SU-DHL-6 (cell line): ENCODE measurements at regions not wholly inside any gene's neighbourhood (a gene's known extent, or its start where the extent isn't known, plus 50 kb on each side); places are given as distances from the start of the nearest gene placed in this dataset.

ENCODE experiments used
- H2AFZ ChIP-seq: fragments of 200-600 bp; sonication (generic); 2 replicates; pipeline ENCODE4 v1.6.1; 2014; ENCODE audit warnings: low read depth, mild to moderate bottlenecking, moderate library complexity, mixed read lengths, antibody characterized with exemption, low read length; ENCODE audit not compliant: severe bottlenecking
- H3F3A ChIP-seq: fragments of 200-600 bp; shearing (Covaris generic); 2 replicates; pipeline ENCODE4 v1.6.0; 2016; ENCODE audit warnings: antibody characterized with exemption, mild to moderate bottlenecking; ENCODE audit not compliant: insufficient read depth
- H3K27ac ChIP-seq: fragments of 200-600 bp; sonication (generic); 2 replicates; pipeline ENCODE4 v1.5.1; 2016; ENCODE audit warnings: low read depth, mild to moderate bottlenecking, low read length, moderate library complexity, mixed read lengths
- H3K27me3 ChIP-seq: fragments of 200-600 bp; sonication (generic), shearing (Covaris generic); 2 replicates; pipeline ENCODE4 v1.6.0; 2014; ENCODE audit warnings: mild to moderate bottlenecking, low read length
- H3K36me3 ChIP-seq: fragments of 200-600 bp; sonication (generic); 2 replicates; pipeline ENCODE4 v1.6.1; 2014; ENCODE audit warnings: mild to moderate bottlenecking, low read length, mixed read lengths
- H3K4me2 ChIP-seq: fragments of 300-600, 200-600 bp; shearing (Covaris generic), sonication (generic); 2 replicates; pipeline ENCODE4 v1.6.0; 2014; ENCODE audit warnings: low read length, low read depth, mild to moderate bottlenecking; ENCODE audit not compliant: poor library complexity, severe bottlenecking
- H3K4me3 ChIP-seq: fragments of 200-600 bp; sonication (generic); 2 replicates; pipeline ENCODE4 v1.5.1; 2014; ENCODE audit warnings: antibody characterized with exemption, low read length, mild to moderate bottlenecking, mixed read lengths; ENCODE audit not compliant: insufficient read depth, poor library complexity, severe bottlenecking
- H3K79me2 ChIP-seq: fragments of 200-600 bp; sonication (generic); 2 replicates; pipeline ENCODE4 v1.6.1; 2014; ENCODE audit warnings: mild to moderate bottlenecking, low read length, moderate library complexity; ENCODE audit not compliant: insufficient read depth
- H3K9ac ChIP-seq: fragments of 200-600 bp; sonication (generic); 2 replicates; pipeline ENCODE4 v1.7.0; 2014; ENCODE audit warnings: mild to moderate bottlenecking, low read length
- H3K9me2 ChIP-seq: fragments of 200-600 bp; sonication (generic); replicated peaks from 2 replicates; pipeline ENCODE4 v1.6.1; 2014; ENCODE audit warnings: low read length; ENCODE audit not compliant: insufficient read depth
- H3K9me3 ChIP-seq: fragments of 200-600 bp; sonication (generic); 2 replicates; pipeline ENCODE4 v1.6.1; 2014; ENCODE audit warnings: low read length, mixed read lengths; ENCODE audit not compliant: insufficient read depth
- H4K20me1 ChIP-seq: fragments of 200-600 bp; sonication (generic); 2 replicates; pipeline ENCODE4 v1.6.1; 2014; ENCODE audit warnings: low read depth, mild to moderate bottlenecking, antibody characterized with exemption, low read length, moderate library complexity, mixed read lengths
- CTCF ChIP-seq: fragments of 200-600 bp; sonication (generic); IDR thresholded peaks from one replicate; pipeline ENCODE4 v1.5.1; 2017; ENCODE audit warnings: antibody characterized with exemption, mild to moderate bottlenecking, low read length, moderate library complexity; ENCODE audit not compliant: insufficient read depth, poor library complexity, severe bottlenecking
- EZH2phosphoT487 ChIP-seq: fragments of 200-600 bp; sonication (generic), shearing (Covaris generic); conservative IDR thresholded peaks from 2 replicates; pipeline ENCODE4 v1.6.1; 2018; ENCODE audit warnings: mild to moderate bottlenecking, antibody characterized with exemption, low read length, moderate library complexity, mixed read lengths

DNA sequence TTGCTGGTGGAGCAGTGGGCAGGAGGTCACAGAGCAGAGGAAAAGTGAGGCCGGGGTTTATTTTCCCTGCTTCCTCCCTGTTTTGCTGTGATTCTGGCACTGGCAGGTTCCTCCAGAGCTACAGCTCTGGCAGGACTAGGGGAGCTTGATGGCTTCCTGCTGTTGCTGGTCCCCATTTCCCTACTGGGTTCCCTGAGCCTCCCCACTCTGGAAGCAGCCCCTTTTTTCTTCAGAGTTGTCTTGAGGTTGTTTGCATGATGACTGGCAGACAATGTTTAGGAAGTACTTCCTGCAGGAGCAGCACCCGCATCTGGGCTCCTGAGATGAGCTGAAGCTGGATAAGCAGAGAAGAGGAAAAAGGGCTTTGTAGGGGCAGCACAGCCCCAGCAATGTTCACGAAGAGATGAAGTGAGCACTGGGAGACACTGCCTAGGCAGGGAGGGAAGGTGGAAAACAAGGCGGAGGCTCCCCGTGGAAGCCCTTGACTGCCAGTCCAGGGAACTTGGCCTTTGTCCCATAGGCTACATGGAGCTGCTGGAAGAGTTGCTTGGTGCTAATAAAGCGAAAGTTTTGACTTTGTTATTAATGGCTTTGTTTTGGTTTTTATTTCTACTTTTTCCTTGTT, 126.9 kb downstream of the SLC38A6 start:
- no peak overlapping the region for H3K9ac ChIP-seq
- H3K27me3 ChIP-seq = no peaks in the 10 kb centered on the region
- no peak overlapping the region for H2AFZ ChIP-seq
- H3F3A ChIP-seq = no peaks in the 10 kb centered on the region
- no peaks in the 10 kb centered on the region for H3K36me3 ChIP-seq
- TF ChIP-seq CTCF (no peak), EZH2phosphoT487 (no peak)
- no peak overlapping the region for H3K27ac ChIP-seq
- no peak overlapping the region for H3K4me2 ChIP-seq
- no peaks in the 10 kb centered on the region for H3K9me3 ChIP-seq
- no peaks in the 10 kb centered on the region for H3K9me2 ChIP-seq
- H4K20me1 ChIP-seq = no peaks in the 10 kb centered on the region
- no peaks in the 10 kb centered on the region for H3K79me2 ChIP-seq
- H3K4me3 ChIP-seq = no peak overlapping the region

GRCh38 chr14:61106959-61107641, 126.1 kb downstream of the SLC38A6 start:
- H2AFZ ChIP-seq = no peak overlapping the region
- H3K79me2 ChIP-seq = no peaks in the 10 kb centered on the region
- no peaks in the 10 kb centered on the region for H3K36me3 ChIP-seq
- no peak overlapping the region for H3K4me3 ChIP-seq
- no peak overlapping the region for H3K9ac ChIP-seq
- H3K9me2 ChIP-seq = no peaks in the 10 kb centered on the region
- no peaks in the 10 kb centered on the region for H3F3A ChIP-seq
- H3K27ac ChIP-seq = no peak overlapping the region
- no peak overlapping the region for H3K4me2 ChIP-seq
- no peaks in the 10 kb centered on the region for H4K20me1 ChIP-seq
- TF ChIP-seq EZH2phosphoT487 = no peak
- TF ChIP-seq CTCF = no peak
- no peaks in the 10 kb centered on the region for H3K9me3 ChIP-seq
- H3K27me3 ChIP-seq = no peaks in the 10 kb centered on the region

DNA sequence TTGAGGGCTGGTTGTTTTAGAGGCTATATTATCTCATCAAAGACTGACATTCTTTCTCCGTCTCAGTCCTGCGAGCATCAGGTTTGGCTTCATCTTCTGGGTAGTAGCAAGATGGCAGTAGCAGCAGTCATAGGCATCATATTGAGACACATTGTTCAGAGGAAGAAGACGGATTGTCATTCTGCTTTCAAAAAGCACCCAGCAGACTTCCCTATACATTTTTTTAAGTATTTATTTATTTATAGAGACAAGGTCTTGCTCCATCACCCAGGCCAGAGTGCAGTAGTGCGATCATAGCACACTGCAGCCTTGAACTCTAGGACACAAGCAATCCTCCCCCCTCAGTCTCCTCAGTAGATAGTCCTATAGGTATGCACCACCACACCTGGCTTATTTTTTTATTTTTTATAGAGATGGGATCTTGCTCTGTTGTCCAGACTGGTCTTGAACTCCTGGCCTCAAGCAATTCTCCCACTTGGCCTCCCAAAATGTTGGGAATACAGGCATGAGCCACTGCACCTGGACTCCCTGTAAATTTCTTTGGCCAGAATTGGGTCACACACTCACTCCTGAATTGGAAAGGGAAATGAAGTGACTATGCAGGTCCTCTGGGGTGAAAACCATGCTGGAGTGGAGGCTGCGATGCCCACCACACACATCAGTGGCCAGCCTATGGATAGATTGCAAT, 125.4 kb downstream of the SLC38A6 start:
- Histone ChIP-seq H3K4me2 (no peak overlapping the region), H3K9me2 (no peaks in the 10 kb centered on the region), H3F3A (no peaks in the 10 kb centered on the region), H3K79me2 (no peaks in the 10 kb centered on the region), H4K20me1 (no peaks in the 10 kb centered on the region), H3K27ac (no peak overlapping the region), H3K9ac (no peak overlapping the region), H3K9me3 (no peaks in the 10 kb centered on the region), H2AFZ (no peak overlapping the region), H3K36me3 (no peaks in the 10 kb centered on the region), H3K4me3 (no peak overlapping the region), H3K27me3 (no peaks in the 10 kb centered on the region)
- TF ChIP-seq EZH2phosphoT487 (no peak), CTCF (peak; percentile 25)
